GM12878 (cell line): ENCODE measurements at regions not wholly inside any gene's neighbourhood (a gene's known extent, or its start where the extent isn't known, plus 50 kb on each side); places are given as distances from the start of the nearest gene placed in this dataset.

Experiments used
- ATAC-seq: fragments of 200-7000 bp; cut with Tn5 transposase; 3 replicates; pipeline ENCODE4 v1.9.1; 2020; ENCODE audit warnings: mild to moderate bottlenecking, moderate library complexity
- BruUV-seq: library from RNA; stranded (reverse); fragments of 400-500 nt; replicated peaks from 2 replicates; lab custom pipeline; 2021; lab: Mats Ljungman, UMichigan
- CTCF ChIA-PET: fragments of 300-600 bp; sonication (Branson Sonifier 250); formaldehyde crosslinking; extraction: SDS; loops from one replicate; lab custom pipeline; 2021; ENCODE audit warnings: inconsistent platforms; lab: Yijun Ruan, JAX
- POLR2A ChIA-PET: fragments of 350-600 bp; formaldehyde crosslinking; extraction: SDS; loops from one replicate; lab custom pipeline; 2021; ENCODE audit warnings: inconsistent platforms; lab: Charles Lee
- RAD21 ChIA-PET: fragments of 300-600 bp; sonication (Branson Sonifier 250); formaldehyde crosslinking; loops from one replicate; lab custom pipeline; 2023; ENCODE audit warnings: antibody characterized with exemption; ENCODE audit not compliant: unreplicated experiment; lab: Charles Lee
- SMC1A ChIA-PET: fragments of 300-600 bp; sonication (Branson Sonifier 250); formaldehyde crosslinking; loops from one replicate; lab custom pipeline; 2023; ENCODE audit not compliant: unreplicated experiment, uncharacterized antibody; lab: Charles Lee
- DNase-seq: peaks from one replicate; pipeline ENCODE4 v3.0.0-alpha.2; 2011; ENCODE audit warnings: low read depth, low spot score
- FAIRE-seq: peaks from 3 replicates; lab custom pipeline; 2011; peaks lifted over from hg19 to GRCh38; lab: Jason Lieb, UNC
- H2AFZ ChIP-seq: 2 replicates; pipeline ENCODE4 v1.6.0; 2011; ENCODE audit warnings: low read depth, low read length, control low read depth; ENCODE audit not compliant: control insufficient read depth
- H3K27ac ChIP-seq: 2 replicates; pipeline ENCODE4 v1.5.1; 2011; ENCODE audit warnings: control low read depth; ENCODE audit not compliant: control insufficient read depth, insufficient read depth
- H3K27me3 ChIP-seq, 2 experiments: replicated peaks in 1 of 2; 2 replicates each; pipeline versions ENCODE4 v1.6.0 to v1.6.1; 2011; ENCODE audit warnings: low read length in 1 of 2; ENCODE audit not compliant: control insufficient read depth in 2 of 2, insufficient read depth in 2 of 2
- H3K36me3 ChIP-seq, 2 experiments: 2 replicates each; pipeline ENCODE4 v1.5.1; 2011; ENCODE audit warnings: low read length in 1 of 2; ENCODE audit not compliant: control insufficient read depth in 2 of 2, insufficient read depth in 2 of 2
- H3K4me1 ChIP-seq: 2 replicates; pipeline ENCODE4 v1.6.1; 2011; ENCODE audit warnings: mild to moderate bottlenecking, low read length, moderate library complexity, mixed read lengths; ENCODE audit not compliant: control insufficient read depth, insufficient read depth
- H3K4me2 ChIP-seq: 2 replicates; pipeline ENCODE4 v1.6.0; 2011; ENCODE audit warnings: control low read depth; ENCODE audit not compliant: control insufficient read depth, insufficient read depth
- H3K4me3 ChIP-seq: fragments of 200-600 bp; sonication (generic); 2 replicates; pipeline ENCODE4 v1.5.1; 2016
- H3K79me2 ChIP-seq: 2 replicates; pipeline ENCODE4 v1.6.0; 2011; ENCODE audit warnings: low read length; ENCODE audit not compliant: control insufficient read depth, insufficient read depth
- H3K9ac ChIP-seq: 2 replicates; pipeline ENCODE4 v1.8.0; 2011; ENCODE audit warnings: low read length, control low read depth, mixed read lengths; ENCODE audit not compliant: control insufficient read depth, insufficient read depth
- H3K9me3 ChIP-seq: replicated peaks from 3 replicates; pipeline ENCODE4 v1.5.1; 2011; ENCODE audit warnings: mild to moderate bottlenecking, low read length; ENCODE audit not compliant: control insufficient read depth, insufficient read depth
- H4K20me1 ChIP-seq: 2 replicates; pipeline ENCODE4 v1.6.0; 2011; ENCODE audit not compliant: control insufficient read depth, insufficient read depth
- CUX1 ChIP-seq: IDR thresholded peaks from 2 replicates; pipeline ENCODE4 v1.6.1; 2012; ENCODE audit warnings: improper control_type of control experiment, low read depth, low read length; ENCODE audit not compliant: insufficient replicate concordance
- EGR1 ChIP-seq, 2 experiments: IDR thresholded peaks; 1 replicate in 1 of 2; 2 replicates in 1 of 2; pipeline ENCODE4 v1.6.1; 2011 to 2012; ENCODE audit warnings: low read depth in 2 of 2, low read length in 2 of 2, borderline replicate concordance in 1 of 2, mild to moderate bottlenecking in 1 of 2, moderate library complexity in 1 of 2
- ELK1 ChIP-seq: IDR thresholded peaks from 2 replicates; pipeline ENCODE4 v1.6.1; 2012; ENCODE audit warnings: low read depth, low read length, improper control_type of control experiment
- ETV6 ChIP-seq, 2 experiments: fragments of 450-650 bp in 1 of 2; IDR thresholded peaks in 1 of 2; conservative IDR thresholded peaks in 1 of 2; 2 replicates each; pipeline ENCODE4 v1.6.1; 2014; ENCODE audit warnings: antibody characterized with exemption in 1 of 2, borderline replicate concordance in 1 of 2, low read depth in 1 of 2, mild to moderate bottlenecking in 1 of 2, moderate library complexity in 1 of 2
- HDGF ChIP-seq: fragments of 450-650 bp; IDR thresholded peaks from 2 replicates; pipeline ENCODE4 v1.6.1; 2016; ENCODE audit warnings: antibody characterized with exemption
- NFYA ChIP-seq: IDR thresholded peaks from 2 replicates; pipeline ENCODE4 v1.6.1; 2011; ENCODE audit warnings: low read depth, mild to moderate bottlenecking, low read length, improper control_type of control experiment, borderline replicate concordance
- NKRF ChIP-seq: fragments of 450-650 bp; conservative IDR thresholded peaks from 2 replicates; pipeline ENCODE4 v1.6.1; 2017; ENCODE audit warnings: mild to moderate bottlenecking, moderate library complexity
- NR2F1 ChIP-seq: fragments of 450-650 bp; conservative IDR thresholded peaks from 2 replicates; pipeline ENCODE4 v1.6.1; 2017; ENCODE audit warnings: mild to moderate bottlenecking
- SMC3 ChIP-seq: IDR thresholded peaks from 2 replicates; pipeline ENCODE4 v1.6.1; 2011; ENCODE audit warnings: low read length, improper control_type of control experiment, borderline replicate concordance
- ZNF384 ChIP-seq: IDR thresholded peaks from 2 replicates; pipeline ENCODE4 v1.6.1; 2012; ENCODE audit warnings: low read depth, mild to moderate bottlenecking, low read length, improper control_type of control experiment, borderline replicate concordance
- WGBS: methylation state at CpG from one replicate; pipeline ENCODE4 v1.1.6; 2016; ENCODE audit warnings: low lambda C conversion rate; ENCODE audit not compliant: insufficient replicate concordance, insufficient coverage; ENCODE audit errors: missing lambda C conversion rate; 5-methylcytosine and 5-hydroxymethylcytosine counted together
- in situ Hi-C: fragments of 300-500 bp; cut with MboI; formaldehyde crosslinking; loops from 9 replicates; pipeline ENCODE4 v1.14.3; 2018; ENCODE audit warnings: mixed read lengths
- intact Hi-C: fragments of 100-400 bp; cut with micrococcal nuclease; formaldehyde crosslinking; loops from one replicate; pipeline ENCODE4 v1.14.2; 2022; ENCODE audit not compliant: unreplicated experiment

- in situ Hi-C loops (no loop called here), intact Hi-C loops (no loop called here)
- Histone ChIP-seq H3K27me3 (no peaks in the 10 kb centered on the region), H2AFZ (no peak overlapping the region), H4K20me1 (no peaks in the 10 kb centered on the region), H3K4me2 (no peak overlapping the region), H3K79me2 (no peaks in the 10 kb centered on the region), H3K27ac (no peak overlapping the region), H3K36me3 (no peaks in the 10 kb centered on the region), H3K9ac (no peak overlapping the region), H3K4me1 (no peaks in the 10 kb centered on the region), H3K9me3 (no peaks in the 10 kb centered on the region), H3K4me3 (no peak overlapping the region)
- 35% methylated on average over 8 of the region's 8 CpGs for WGBS
- ChIA-PET POLR2A (no interaction called here), SMC1A (no interaction called here), CTCF (no interaction called here), RAD21 (no interaction called here)
- no peak for DNase-seq
- no peak for FAIRE-seq
- ATAC-seq = no peak
- no TSS peak for BruUV-seq
- TF ChIP-seq ETV6 (conservative IDR thresholded peaks at IDR 0.05 in 1 of 2, IDR thresholded peaks at IDR 0.05 in 1 of 2; ENCODE audit: borderline replicate concordance in 1 of 2, low read depth in 1 of 2) (no peak), CUX1 (no peak), NKRF (no peak), NR2F1 (no peak), ZNF384 (no peak), NFYA (no peak), SMC3 (no peak), ELK1 (no peak), EGR1 (IDR thresholded peaks at IDR 0.05; ENCODE audit: borderline replicate concordance in 1 of 2, low read depth in 2 of 2, low read length in 2 of 2) (no peak), HDGF (no peak)
Measured at GRCh38 chr4:29734343-29735213, 985.6 kb upstream of the PCDH7 start.
